WERI-Rb-1 (cell line): ENCODE measurements at regions not wholly inside any gene's neighbourhood (a gene's known extent, or its start where the extent isn't known, plus 50 kb on each side); places are given as distances from the start of the nearest gene placed in this dataset.

ENCODE experiments used
- DNase-seq: peaks from one replicate; pipeline ENCODE4 v3.0.0-alpha.2; 2020
- H3K27ac ChIP-seq: fragments of 250-450 bp; sonication (Bioruptor Pico); 2 replicates; pipeline ENCODE4 v1.5.1; 2020; ENCODE audit warnings: mild to moderate bottlenecking, moderate library complexity
- H3K27me3 ChIP-seq: fragments of 250-450 bp; sonication (Bioruptor Pico); 2 replicates; pipeline ENCODE4 v1.5.1; 2021; ENCODE audit warnings: mild to moderate bottlenecking, low read depth, moderate library complexity; ENCODE audit not compliant: insufficient read depth, severe bottlenecking
- H3K36me3 ChIP-seq: fragments of 250-450 bp; sonication (Bioruptor Pico); 2 replicates; pipeline ENCODE4 v1.5.1; 2020; ENCODE audit warnings: mild to moderate bottlenecking, moderate library complexity
- H3K4me3 ChIP-seq: 2 replicates; pipeline ENCODE4 v1.5.1; 2011; ENCODE audit warnings: low read depth, mild to moderate bottlenecking, control low read depth, low read length
- H3K9me3 ChIP-seq: fragments of 250-450 bp; sonication (Bioruptor Pico); 2 replicates; pipeline ENCODE4 v1.5.1; 2021; ENCODE audit warnings: mild to moderate bottlenecking, moderate library complexity; ENCODE audit not compliant: severe bottlenecking
- CTCF ChIP-seq: IDR thresholded peaks from 2 replicates; pipeline ENCODE4 v1.5.1; 2011; ENCODE audit warnings: low read depth, mild to moderate bottlenecking, control low read depth, inconsistent platforms, low read length

GRCh38 chr1:192949783-192950182 lies 109.4 kb downstream of the UCHL5 start:
- Histone ChIP-seq H3K27me3 (no peaks in the 10 kb centered on the region), H3K27ac (no peak overlapping the region), H3K9me3 (no peaks in the 10 kb centered on the region), H3K4me3 (no peak overlapping the region), H3K36me3 (no peaks in the 10 kb centered on the region)
- no peak for DNase-seq
- TF ChIP-seq CTCF = no peak

- Histone ChIP-seq H3K9me3 (no peaks in the 10 kb centered on the region), H3K27me3 (no peaks in the 10 kb centered on the region), H3K36me3 (no peaks in the 10 kb centered on the region), H3K4me3 (no peak overlapping the region), H3K27ac (no peak overlapping the region)
- DNase-seq = no peak
- TF ChIP-seq CTCF = no peak
Observed at GRCh38 chr1:192950926-192951325, 108.2 kb downstream of the UCHL5 start.

- DNase-seq = no peak
- Histone ChIP-seq H3K4me3 (no peak overlapping the region), H3K9me3 (no peaks in the 10 kb centered on the region), H3K36me3 (no peaks in the 10 kb centered on the region), H3K27ac (no peak overlapping the region), H3K27me3 (no peaks in the 10 kb centered on the region)
- no peak for TF ChIP-seq CTCF
Observed at GRCh38 chr1:192951691-192952460, 107.3 kb downstream of the UCHL5 start.

- DNase-seq = no peak
- TF ChIP-seq CTCF = no peak
- Histone ChIP-seq H3K4me3 (no peak overlapping the region), H3K36me3 (no peaks in the 10 kb centered on the region), H3K9me3 (no peaks in the 10 kb centered on the region), H3K27ac (no peak overlapping the region), H3K27me3 (no peaks in the 10 kb centered on the region)
Observed at GRCh38 chr1:192952646-192953045, 106.5 kb downstream of the UCHL5 start.

GRCh38 chr1:192954705-192955265 lies 104.4 kb downstream of the UCHL5 start:
- no peak overlapping the region for H3K27ac ChIP-seq
- TF ChIP-seq CTCF = no peak

More at GRCh38 chr1:192954705-192955265, 104.4 kb downstream of the UCHL5 start:
- Histone ChIP-seq H3K27me3 (no peaks in the 10 kb centered on the region), H3K36me3 (no peaks in the 10 kb centered on the region), H3K9me3 (no peaks in the 10 kb centered on the region), H3K4me3 (no peak overlapping the region)
- no peak for DNase-seq
